ENCODE measurements at regions not wholly inside any gene's neighbourhood (a gene's known extent, or its start where the extent isn't known, plus 50 kb on each side); places are given as distances from the start of the nearest gene placed in this dataset.

DNA sequence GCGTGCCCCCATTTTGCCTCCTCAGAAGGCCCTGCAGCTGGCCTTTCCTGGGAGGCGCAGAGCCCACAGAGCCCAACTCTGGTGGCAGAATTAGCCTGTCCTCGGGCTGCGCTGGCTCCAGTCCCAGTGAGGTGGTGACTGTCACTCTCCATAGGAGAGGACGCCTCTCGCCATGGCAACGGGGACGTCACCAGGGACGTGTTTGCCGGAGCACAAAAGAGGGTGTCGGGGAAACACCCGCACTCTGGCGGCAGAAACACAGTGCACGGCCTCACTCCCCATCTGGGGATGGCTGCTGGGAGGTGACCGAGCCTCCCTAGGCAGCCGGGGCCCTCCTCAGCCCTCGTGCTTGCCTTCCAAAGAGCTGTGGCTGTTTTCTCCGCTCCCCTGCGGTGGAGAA lies 50.2 kb upstream of the NCOR2 start:
- H3K36me3 Mint-ChIP-seq: peaks cover 2% of the 10 kb centered on the region
- H3K27ac Mint-ChIP-seq: no peak overlapping the region
- no peaks in the 10 kb centered on the region for H3K27me3 Mint-ChIP-seq
- no peaks in the 10 kb centered on the region for H3K9me3 Mint-ChIP-seq (ENCODE audit: low read depth)
- no peak overlapping the region for H3K4me3 Mint-ChIP-seq
- H3K4me1 Mint-ChIP-seq (ENCODE audit: low read depth): no peaks in the 10 kb centered on the region
